HFFc6 (cell line): ENCODE measurements at regions not wholly inside any gene's neighbourhood (a gene's known extent, or its start where the extent isn't known, plus 50 kb on each side); places are given as distances from the start of the nearest gene placed in this dataset.
"Not testable (repeated sequence)": the region's sequence is repeated elsewhere in the genome, so short reads cannot be mapped to it uniquely, and the experiment has no call there.

Experiments used
- DNase-seq: peaks from one replicate; pipeline ENCODE4 v3.0.0-alpha.2; 2018
- H3K27ac Mint-ChIP-seq: 2 replicates; pipeline ENCODE4 v1.8.0; 2020; ENCODE audit warnings: mild to moderate bottlenecking, mixed read lengths
- H3K27me3 Mint-ChIP-seq: 2 replicates; pipeline ENCODE4 v1.8.0; 2021; ENCODE audit warnings: mild to moderate bottlenecking, moderate library complexity, mixed read lengths; ENCODE audit not compliant: insufficient read depth
- H3K36me3 Mint-ChIP-seq: 2 replicates; pipeline ENCODE4 v1.8.0; 2021; ENCODE audit warnings: low read depth, mixed read lengths
- H3K4me1 Mint-ChIP-seq: 2 replicates; pipeline ENCODE4 v1.8.0; 2020; ENCODE audit warnings: low read depth, mixed read lengths
- H3K4me3 Mint-ChIP-seq: 2 replicates; pipeline ENCODE4 v1.8.0; 2020; ENCODE audit warnings: mild to moderate bottlenecking, moderate library complexity, mixed read lengths
- H3K9me3 Mint-ChIP-seq: 2 replicates; pipeline ENCODE4 v1.8.0; 2020; ENCODE audit warnings: mild to moderate bottlenecking, mixed read lengths
- CTCF ChIP-seq: fragments of 200-600 bp; sonication (generic); IDR thresholded peaks from 2 replicates; pipeline ENCODE4 v1.5.0; 2021; ENCODE audit warnings: antibody characterized with exemption, mild to moderate bottlenecking

- Mint-ChIP-seq H3K27ac (no peak overlapping the region), H3K4me1 (no peaks in the 10 kb centered on the region), H3K36me3 (no peaks in the 10 kb centered on the region), H3K27me3 (no peaks in the 10 kb centered on the region), H3K4me3 (no peak overlapping the region), H3K9me3 (no peaks in the 10 kb centered on the region)
- DNase-seq = no peak
- TF ChIP-seq CTCF = no peak
These were observed 93.0 kb upstream of the LYSMD4 start for GRCh38 chr15:99826157-99826780.

GRCh38 chr15:99823346-99823745 lies 90.1 kb upstream of the LYSMD4 start:
- no peak for DNase-seq
- Mint-ChIP-seq H3K9me3 (no peaks in the 10 kb centered on the region), H3K27me3 (no peaks in the 10 kb centered on the region), H3K4me1 (no peaks in the 10 kb centered on the region), H3K4me3 (no peak overlapping the region), H3K27ac (no peak overlapping the region), H3K36me3 (no peaks in the 10 kb centered on the region)
- TF ChIP-seq CTCF = no peak

GRCh38 chr15:99819981-99820718 lies 86.9 kb upstream of the LYSMD4 start:
- Mint-ChIP-seq H3K9me3 (no peaks in the 10 kb centered on the region), H3K36me3 (peaks cover 5% of the 10 kb centered on the region; the same call in 1 of the 2 replicates), H3K4me1 (no peaks in the 10 kb centered on the region), H3K27me3 (no peaks in the 10 kb centered on the region), H3K27ac (no peak overlapping the region), H3K4me3 (no peak overlapping the region)
- TF ChIP-seq CTCF = no peak
- DNase-seq = no peak

- no peak overlapping the region for H3K27ac Mint-ChIP-seq
These were observed 85.6 kb upstream of the LYSMD4 start for GRCh38 chr15:99818872-99819271.

GRCh38 chr15:99816862-99817261 lies 83.6 kb upstream of the LYSMD4 start:
- H3K27ac Mint-ChIP-seq, H3K36me3 Mint-ChIP-seq, H3K4me3 Mint-ChIP-seq, DNase-seq, H3K27me3 Mint-ChIP-seq, H3K4me1 Mint-ChIP-seq, H3K9me3 Mint-ChIP-seq: not testable (repeated sequence)

More at GRCh38 chr15:99818872-99819271, 85.6 kb upstream of the LYSMD4 start:
- H3K4me3 Mint-ChIP-seq = no peak overlapping the region
- no peaks in the 10 kb centered on the region for H3K27me3 Mint-ChIP-seq
- H3K36me3 Mint-ChIP-seq = peaks cover 5% of the 10 kb centered on the region; the same call in 1 of the 2 replicates
- no peaks in the 10 kb centered on the region for H3K4me1 Mint-ChIP-seq
- H3K9me3 Mint-ChIP-seq = no peaks in the 10 kb centered on the region
- TF ChIP-seq CTCF = no peak
- no peak for DNase-seq

GRCh38 chr15:99810663-99811062 lies 77.4 kb upstream of the LYSMD4 start:
- H3K27me3 Mint-ChIP-seq, H3K4me1 Mint-ChIP-seq, H3K9me3 Mint-ChIP-seq, H3K4me3 Mint-ChIP-seq, H3K36me3 Mint-ChIP-seq, DNase-seq, H3K27ac Mint-ChIP-seq: not testable (repeated sequence)

GRCh38 chr15:99799854-99800250 lies 66.6 kb upstream of the LYSMD4 start:
- not testable (repeated sequence) for H3K4me3 Mint-ChIP-seq, H3K36me3 Mint-ChIP-seq, H3K27me3 Mint-ChIP-seq, DNase-seq, H3K4me1 Mint-ChIP-seq, H3K9me3 Mint-ChIP-seq, H3K27ac Mint-ChIP-seq

GRCh38 chr15:99799182-99799853 lies 66.1 kb upstream of the LYSMD4 start:
- not testable (repeated sequence) for H3K4me1 Mint-ChIP-seq, H3K27ac Mint-ChIP-seq, H3K27me3 Mint-ChIP-seq, H3K9me3 Mint-ChIP-seq, H3K4me3 Mint-ChIP-seq, DNase-seq, H3K36me3 Mint-ChIP-seq
